Vagina (tissue), 2 donors: ENCODE measurements at regions not wholly inside any gene's neighbourhood (a gene's known extent, or its start where the extent isn't known, plus 50 kb on each side); places are given as distances from the start of the nearest gene placed in this dataset.

Experiments
- DNase-seq, 2 donors: peaks; one replicate each; pipeline ENCODE4 v3.0.0-alpha.2; 2017; ENCODE audit errors: extremely low spot score in 2 of 2
- H3K27ac ChIP-seq: fragments of 200-600 bp; sonication (generic); one replicate; pipeline ENCODE4 v1.5.1; 2019
- H3K27me3 ChIP-seq: fragments of 200-600 bp; sonication (generic); one replicate; pipeline ENCODE4 v1.5.1; 2019
- H3K36me3 ChIP-seq, 2 donors: fragments of 200-600 bp; sonication (generic); one replicate each; pipeline ENCODE4 v1.5.1; 2017 to 2019
- H3K4me1 ChIP-seq: fragments of 200-600 bp; sonication (generic); one replicate; pipeline ENCODE4 v1.5.1; 2019
- H3K4me3 ChIP-seq, 2 donors: fragments of 200-600 bp; sonication (generic); 1 replicate in 1 of 2; 2 replicates in 1 of 2; pipeline ENCODE4 v1.5.1; 2016 to 2019
- H3K9me3 ChIP-seq: fragments of 200-600 bp; sonication (generic); one replicate; pipeline ENCODE4 v1.5.1; 2019
- CTCF ChIP-seq, 3 experiments: fragments of 450-650 bp in 2 of 3; fragments of 200-600 bp in 1 of 3; sonication (generic) in 1 of 3; IDR thresholded peaks; one replicate each; pipeline ENCODE4 v1.5.1; 2017 to 2019; ENCODE audit warnings: antibody characterized with exemption in 3 of 3, mild to moderate bottlenecking in 2 of 3, moderate library complexity in 2 of 3
- POLR2A ChIP-seq, 2 donors: fragments of 450-650 bp; IDR thresholded peaks; one replicate each; pipeline ENCODE4 v1.6.1; 2017; ENCODE audit warnings: antibody characterized with exemption in 2 of 2, mild to moderate bottlenecking in 2 of 2, moderate library complexity in 2 of 2
- POLR2AphosphoS5 ChIP-seq, 2 donors: sonication (generic); formaldehyde crosslinking; IDR thresholded peaks; one replicate each; pipeline ENCODE4 v1.9.0; 2017; ENCODE audit warnings: antibody characterized with exemption in 2 of 2, mild to moderate bottlenecking in 2 of 2, low read depth in 1 of 2; ENCODE audit not compliant: insufficient read depth in 1 of 2
- intact Hi-C: fragments of 100-400 bp; cut with DNase I; formaldehyde crosslinking; loops from one replicate; pipeline ENCODE4 v1.15.1; 2023

- H3K27me3 ChIP-seq: no peaks in the 10 kb centered on the region
- intact Hi-C loops: no loop called here
These were observed 137.3 kb upstream of the CCL2 start for GRCh38 chr17:34117811-34118210.

GRCh38 chr17:34118564-34118963 lies 136.5 kb upstream of the CCL2 start:
- no peak overlapping the region for H3K27ac ChIP-seq
- H3K4me3 ChIP-seq: no peak overlapping the region
- H3K9me3 ChIP-seq: no peaks in the 10 kb centered on the region
- H3K4me1 ChIP-seq: no peaks in the 10 kb centered on the region
- TF ChIP-seq CTCF (IDR thresholded peaks at IDR 0.05) (no peak), POLR2A (IDR thresholded peaks at IDR 0.05) (no peak), POLR2AphosphoS5 (IDR thresholded peaks at IDR 0.05; ENCODE audit: insufficient read depth in 1 of 2, low read depth in 1 of 2) (no peak)
- peak in 1 of 2 donors; percentile 37 for DNase-seq
- H3K27me3 ChIP-seq: no peaks in the 10 kb centered on the region
- intact Hi-C loops: no loop called here
- no peaks in the 10 kb centered on the region for H3K36me3 ChIP-seq

More at GRCh38 chr17:34117811-34118210, 137.3 kb upstream of the CCL2 start:
- H3K9me3 ChIP-seq: no peaks in the 10 kb centered on the region
- no peak overlapping the region for H3K27ac ChIP-seq
- no peak for TF ChIP-seq CTCF (IDR thresholded peaks at IDR 0.05)
- no peak for TF ChIP-seq POLR2AphosphoS5 (IDR thresholded peaks at IDR 0.05; ENCODE audit: insufficient read depth in 1 of 2, low read depth in 1 of 2)
- TF ChIP-seq POLR2A (IDR thresholded peaks at IDR 0.05): no peak
- no peaks in the 10 kb centered on the region for H3K36me3 ChIP-seq
- no peaks in the 10 kb centered on the region for H3K4me1 ChIP-seq
- DNase-seq: no peak
- no peak overlapping the region for H3K4me3 ChIP-seq

- H3K9me3 ChIP-seq: no peaks in the 10 kb centered on the region
These were observed 133.8 kb upstream of the CCL2 start for GRCh38 chr17:34121311-34121710.

GRCh38 chr17:34122515-34122914 lies 132.6 kb upstream of the CCL2 start:
- DNase-seq: no peak
- Histone ChIP-seq H3K27me3 (no peaks in the 10 kb centered on the region), H3K9me3 (no peaks in the 10 kb centered on the region), H3K36me3 (no peaks in the 10 kb centered on the region), H3K4me3 (no peak overlapping the region), H3K4me1 (no peaks in the 10 kb centered on the region), H3K27ac (no peak overlapping the region)
- TF ChIP-seq CTCF (IDR thresholded peaks at IDR 0.05) (no peak), POLR2A (IDR thresholded peaks at IDR 0.05) (no peak), POLR2AphosphoS5 (IDR thresholded peaks at IDR 0.05; ENCODE audit: insufficient read depth in 1 of 2, low read depth in 1 of 2) (no peak)
- intact Hi-C loops: loop anchor here (5.0 kb wide), 1 partner anchor 740 kb away; no protein-coding TSS in a partner anchor

More at GRCh38 chr17:34121311-34121710, 133.8 kb upstream of the CCL2 start:
- Histone ChIP-seq H3K4me1 (no peaks in the 10 kb centered on the region), H3K27ac (no peak overlapping the region), H3K36me3 (no peaks in the 10 kb centered on the region), H3K4me3 (no peak overlapping the region), H3K27me3 (no peaks in the 10 kb centered on the region)
- peak in 1 of 2 donors; percentile 64 for DNase-seq
- TF ChIP-seq CTCF (IDR thresholded peaks at IDR 0.05): no peak
- no peak for TF ChIP-seq POLR2AphosphoS5 (IDR thresholded peaks at IDR 0.05; ENCODE audit: insufficient read depth in 1 of 2, low read depth in 1 of 2)
- no peak for TF ChIP-seq POLR2A (IDR thresholded peaks at IDR 0.05)
- intact Hi-C loops: loop anchor here (5.0 kb wide), 1 partner anchor 741 kb away; no protein-coding TSS in a partner anchor

GRCh38 chr17:34125010-34125409 lies 130.1 kb upstream of the CCL2 start:
- H3K27ac ChIP-seq: no peak overlapping the region
- H3K9me3 ChIP-seq: no peaks in the 10 kb centered on the region
- TF ChIP-seq POLR2AphosphoS5 (IDR thresholded peaks at IDR 0.05; ENCODE audit: insufficient read depth in 1 of 2, low read depth in 1 of 2) (no peak), POLR2A (IDR thresholded peaks at IDR 0.05) (no peak), CTCF (IDR thresholded peaks at IDR 0.05) (no peak)
- no peak overlapping the region for H3K4me3 ChIP-seq
- peak in 1 of 2 donors; percentile 54 for DNase-seq
- no peaks in the 10 kb centered on the region for H3K27me3 ChIP-seq
- H3K4me1 ChIP-seq: no peaks in the 10 kb centered on the region
- intact Hi-C loops: no loop called here
- no peaks in the 10 kb centered on the region for H3K36me3 ChIP-seq
